HFF-Myc (cell line): ENCODE measurements at regions not wholly inside any gene's neighbourhood (a gene's known extent, or its start where the extent isn't known, plus 50 kb on each side); places are given as distances from the start of the nearest gene placed in this dataset.
"Not testable (repeated sequence)": the region's sequence is repeated elsewhere in the genome, so short reads cannot be mapped to it uniquely, and the experiment has no call there.

Experiments
- DNase-seq: peaks from one replicate; pipeline ENCODE4 v3.0.0-alpha.2; 2011; ENCODE audit warnings: low read depth; ENCODE audit errors: extremely low read depth
- H3K4me3 ChIP-seq: replicated peaks from 2 replicates; pipeline ENCODE4 v1.5.1; 2011; ENCODE audit warnings: low read depth, mild to moderate bottlenecking, control low read depth, low read length
- CTCF ChIP-seq: IDR thresholded peaks from 2 replicates; pipeline ENCODE4 v1.5.1; 2012; ENCODE audit warnings: mild to moderate bottlenecking, low read depth, low read length, control low read depth; ENCODE audit errors: missing control alignments

DNA sequence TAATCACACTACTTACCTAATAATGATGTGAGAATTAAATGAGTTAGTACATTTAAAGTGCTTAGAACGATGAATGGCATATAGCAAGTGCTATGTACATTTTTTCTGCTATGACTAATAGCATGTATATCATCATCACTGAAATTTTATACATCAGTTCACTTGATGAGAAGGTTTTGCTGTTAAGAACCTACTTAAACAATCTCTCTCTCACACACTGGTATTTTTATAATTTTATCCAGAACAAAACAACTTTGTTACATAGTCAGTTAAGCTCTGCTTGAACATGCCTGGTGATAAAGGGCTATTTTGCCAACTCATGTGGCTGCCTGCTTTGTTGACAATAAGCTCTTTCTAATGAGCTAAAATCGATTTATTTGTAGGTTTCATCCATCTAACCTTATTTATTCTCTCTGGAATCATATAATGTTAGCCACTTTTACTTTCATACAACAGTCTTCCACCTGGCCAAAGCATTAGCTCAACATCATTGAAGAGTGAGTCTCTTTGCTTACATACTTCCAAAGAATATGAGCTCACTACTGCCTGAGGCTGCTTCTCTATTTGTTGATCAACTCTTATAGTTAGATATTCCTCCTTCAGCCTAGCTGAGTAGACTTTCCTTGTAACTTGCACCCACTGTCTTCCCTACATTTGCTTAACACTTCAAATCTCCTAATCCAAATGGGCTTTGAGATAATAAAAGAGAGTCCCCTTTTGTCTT, 372.7 kb upstream of the BOD1L1 start:
- no peak overlapping the region for H3K4me3 ChIP-seq
- DNase-seq = no peak
- TF ChIP-seq CTCF = no peak

DNA sequence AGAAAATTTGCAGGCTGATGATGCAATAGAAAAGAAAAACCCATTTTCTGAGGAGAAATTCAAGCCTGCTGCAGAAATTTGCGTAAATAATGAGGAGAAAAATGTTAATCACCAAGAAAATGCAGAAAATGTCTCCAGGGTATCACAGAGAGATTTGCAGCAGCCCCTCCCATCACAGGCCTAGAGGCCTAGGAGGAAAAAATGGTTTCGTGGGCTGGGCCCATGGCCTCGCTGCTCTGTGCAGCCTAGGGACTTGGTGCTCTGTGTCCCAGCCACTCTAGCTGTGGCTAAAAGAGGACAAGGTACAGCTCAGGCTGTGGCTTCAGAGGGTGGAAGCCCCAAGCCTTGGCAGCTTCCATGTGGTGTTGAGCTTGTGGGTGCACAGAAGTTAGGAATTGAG, 374.8 kb upstream of the BOD1L1 start:
- not testable (repeated sequence) for DNase-seq, H3K4me3 ChIP-seq

GRCh38 chr4:14008494-14008893, 381.0 kb upstream of the BOD1L1 start:
- no peak for TF ChIP-seq CTCF
- no peak for DNase-seq
- H3K4me3 ChIP-seq = no peak overlapping the region

DNA sequence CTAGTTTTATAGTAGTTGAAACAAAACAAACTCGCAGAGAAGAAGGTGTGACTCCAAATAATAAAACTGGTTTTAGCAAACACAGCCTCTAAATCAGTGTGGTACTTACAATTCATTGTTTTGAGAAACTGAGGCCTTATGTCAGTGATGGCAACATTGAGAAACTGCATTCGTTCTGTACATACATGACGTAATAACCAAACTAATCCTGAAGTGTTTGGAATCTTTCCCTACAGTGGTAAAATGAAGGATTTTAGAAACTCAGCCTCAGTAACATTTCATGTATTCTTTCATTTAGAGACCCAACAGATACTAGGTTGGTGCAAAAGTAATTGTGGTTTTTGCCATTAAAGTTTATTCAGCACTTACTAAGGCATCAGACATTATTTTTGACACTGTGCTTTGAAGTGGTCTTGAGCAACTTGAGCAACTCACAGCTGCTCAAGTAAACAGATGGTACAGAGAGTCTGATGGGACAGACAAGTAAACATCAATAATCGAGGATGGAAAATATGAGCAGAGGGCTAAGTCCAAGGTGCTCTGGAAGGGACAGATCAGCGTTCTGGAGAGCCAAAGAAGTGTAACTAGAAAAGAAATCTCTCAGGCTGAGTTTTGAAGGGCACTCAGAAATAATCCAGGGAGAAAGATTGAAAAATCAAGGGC, 390.8 kb upstream of the BOD1L1 start:
- no peak overlapping the region for H3K4me3 ChIP-seq
- TF ChIP-seq CTCF = no peak
- DNase-seq = no peak

- no peak for DNase-seq
- TF ChIP-seq CTCF = no peak
- no peak overlapping the region for H3K4me3 ChIP-seq
Measured at GRCh38 chr4:14022456-14022855, 394.9 kb upstream of the BOD1L1 start.

DNA sequence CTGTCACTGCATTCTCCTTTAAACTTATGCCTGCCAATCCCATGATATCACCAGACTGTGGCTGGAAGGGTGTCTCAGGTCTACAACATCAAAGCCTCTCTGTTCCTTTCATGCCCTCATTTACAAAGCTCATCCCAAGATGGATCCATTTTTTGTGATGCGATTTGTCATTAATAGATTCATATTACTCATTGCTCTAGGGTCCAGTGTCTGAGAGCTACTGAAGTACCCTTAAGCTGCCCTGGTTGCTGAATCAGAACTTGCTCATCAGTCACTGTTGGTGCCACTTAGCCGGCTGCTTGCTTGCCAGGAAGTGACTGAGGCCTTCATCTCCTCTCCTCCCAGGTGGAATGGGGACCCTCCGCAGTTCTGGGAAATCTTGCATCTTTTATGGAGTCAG, 395.5 kb upstream of the BOD1L1 start:
- DNase-seq = no peak
- TF ChIP-seq CTCF = no peak
- H3K4me3 ChIP-seq = no peak overlapping the region

- H3K4me3 ChIP-seq = no peak overlapping the region
- DNase-seq = no peak
- no peak for TF ChIP-seq CTCF
Measured at GRCh38 chr4:14023896-14024295, 396.4 kb upstream of the BOD1L1 start.
